HG03558 (cell line): ENCODE measurements at regions not wholly inside any gene's neighbourhood (a gene's known extent, or its start where the extent isn't known, plus 50 kb on each side); places are given as distances from the start of the nearest gene placed in this dataset.

ENCODE experiments used
- ATAC-seq: cut with Tn5 transposase; IDR thresholded peaks from one replicate; pipeline ENCODE4 v1.9.1; 2021; ENCODE audit warnings: moderate number of reproducible peaks; ENCODE audit not compliant: unreplicated experiment; ENCODE audit errors: extremely low read depth

DNA sequence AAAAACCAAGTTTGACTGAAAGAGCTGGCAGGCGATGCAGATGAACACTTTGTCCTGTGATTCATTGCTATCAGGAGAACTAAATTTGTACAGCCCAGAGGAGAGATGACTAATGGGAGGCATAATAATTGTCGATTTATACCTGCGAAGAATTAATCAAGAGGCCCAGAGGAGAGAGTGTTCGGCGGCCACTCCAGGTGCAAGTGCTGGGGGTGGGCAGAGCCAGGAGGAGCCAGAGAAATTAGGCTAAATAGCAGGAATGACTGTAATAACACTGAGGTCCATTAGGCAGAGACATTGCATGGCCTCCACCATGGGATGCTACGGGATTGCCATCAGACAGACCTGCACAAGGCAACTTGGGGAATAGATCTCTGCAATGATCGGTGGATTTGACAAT is 107.7 kb upstream of the UQCRFS1 start:
- ATAC-seq: no peak

DNA sequence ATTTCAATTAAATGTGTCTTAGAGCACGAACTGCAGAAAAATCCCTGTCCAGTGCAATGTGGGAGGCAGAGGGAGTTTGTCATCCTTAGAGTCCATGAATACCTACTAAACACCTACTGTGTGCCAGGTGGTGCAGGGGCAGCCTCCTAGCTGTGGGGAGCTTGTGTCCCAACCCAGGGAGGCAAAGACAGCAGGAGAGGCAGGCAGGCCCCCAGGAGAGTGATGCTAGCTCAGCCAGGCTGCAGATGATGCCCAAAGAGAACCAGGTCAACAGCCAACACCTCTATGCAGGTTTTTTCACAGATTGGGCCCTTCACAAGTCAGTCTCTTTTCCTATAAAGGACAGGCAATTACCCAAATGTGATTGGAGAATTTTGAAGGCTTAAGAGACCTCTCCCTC is 108.2 kb upstream of the UQCRFS1 start:
- ATAC-seq: no peak

DNA sequence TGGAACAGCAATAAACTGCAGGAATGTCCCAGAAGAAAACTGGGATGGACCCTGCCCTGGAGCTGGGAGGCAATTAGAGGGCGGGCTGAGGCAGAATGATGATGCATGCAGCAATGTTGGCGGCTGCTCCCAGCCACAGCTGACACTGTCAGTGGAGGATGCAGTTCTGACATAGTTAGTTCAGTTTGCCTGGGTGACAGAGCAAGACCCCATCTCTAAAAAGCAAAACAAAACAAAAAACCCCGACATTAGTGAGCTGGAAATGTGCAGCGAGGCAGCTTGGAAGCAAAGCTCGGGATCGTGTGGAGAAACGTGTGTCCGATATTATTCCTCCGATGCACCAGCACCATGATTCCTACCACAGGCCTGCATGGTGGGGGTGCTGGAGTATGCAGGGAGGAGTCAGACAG is 110.1 kb upstream of the UQCRFS1 start:
- no peak for ATAC-seq

DNA sequence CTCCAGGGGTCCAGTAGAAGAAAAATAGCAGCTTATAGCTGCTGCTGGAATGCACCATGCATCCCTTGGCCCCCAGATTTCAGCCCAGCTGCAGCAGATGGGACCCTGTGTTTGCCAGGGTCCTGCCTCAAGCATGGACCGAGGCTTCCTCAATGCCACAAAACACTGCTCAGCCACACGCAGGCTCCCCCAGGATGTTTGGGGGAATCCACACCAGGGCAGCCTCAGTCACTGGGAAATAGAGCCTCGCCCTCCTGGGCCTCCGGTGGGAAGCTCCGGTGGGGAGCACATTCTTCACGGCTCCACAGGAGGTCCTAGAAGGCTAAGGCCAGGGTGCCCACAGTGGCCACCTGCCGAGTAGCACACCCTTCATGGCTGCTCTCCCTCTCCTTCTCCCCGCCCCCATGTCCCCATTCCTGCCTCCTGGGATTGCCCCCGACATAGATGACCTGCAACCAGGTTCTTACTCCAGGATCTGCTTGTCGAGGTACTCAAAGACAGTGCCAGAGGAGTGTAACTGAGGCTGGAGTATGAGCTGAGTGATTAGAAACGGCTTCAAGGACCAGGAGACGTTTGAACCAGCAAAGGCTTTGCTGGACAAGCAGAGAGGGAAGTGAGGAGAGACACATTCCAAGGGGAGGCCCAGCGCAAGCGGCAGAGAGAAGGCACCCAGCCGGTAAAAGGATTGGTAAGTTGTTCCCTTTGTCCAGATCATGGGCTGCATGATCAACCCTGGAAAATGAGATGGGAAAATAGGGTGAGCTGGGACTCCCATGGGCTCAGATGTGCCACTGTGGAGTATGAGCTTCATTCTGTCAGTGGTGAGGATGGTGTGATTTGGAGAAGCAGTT is 110.7 kb upstream of the UQCRFS1 start:
- no peak for ATAC-seq

DNA sequence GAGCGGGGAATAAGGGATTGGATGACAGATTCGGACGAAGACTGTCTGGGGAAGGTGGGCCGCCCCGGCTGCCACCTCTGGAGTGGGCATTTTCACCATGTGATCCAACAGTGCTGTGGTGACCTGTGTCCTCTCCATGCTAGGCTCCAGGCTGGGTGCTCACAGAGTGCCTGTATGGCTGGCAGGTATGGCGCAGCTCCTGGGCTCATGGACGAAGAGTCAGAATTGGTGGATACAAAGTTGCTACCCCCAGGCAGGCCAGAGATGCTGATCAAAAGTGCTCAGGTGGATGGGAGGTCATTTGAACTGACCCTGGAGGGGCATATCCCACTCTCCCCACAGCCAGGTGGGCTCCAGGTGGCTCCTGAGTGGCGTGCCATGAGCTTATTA is 111.3 kb upstream of the UQCRFS1 start:
- no peak for ATAC-seq

DNA sequence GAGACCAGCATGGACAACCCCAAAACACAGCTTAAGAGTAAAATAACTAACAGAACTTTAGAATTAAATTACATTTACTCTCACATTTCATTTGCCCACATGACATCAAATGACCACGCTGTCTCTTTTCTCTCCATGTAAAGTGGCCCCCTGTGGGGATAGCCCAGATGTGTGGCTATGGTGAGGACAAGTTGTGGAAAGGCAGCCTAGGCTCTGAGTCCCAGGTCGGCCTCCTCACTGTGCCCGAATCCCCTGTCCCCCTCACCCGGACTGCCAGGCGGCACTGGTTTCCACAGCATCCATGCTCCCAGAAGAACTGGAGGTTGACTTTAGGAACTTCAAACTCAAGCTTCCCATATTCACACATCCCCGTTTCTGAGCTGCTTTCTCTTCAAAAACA is 111.8 kb upstream of the UQCRFS1 start:
- ATAC-seq: no peak

DNA sequence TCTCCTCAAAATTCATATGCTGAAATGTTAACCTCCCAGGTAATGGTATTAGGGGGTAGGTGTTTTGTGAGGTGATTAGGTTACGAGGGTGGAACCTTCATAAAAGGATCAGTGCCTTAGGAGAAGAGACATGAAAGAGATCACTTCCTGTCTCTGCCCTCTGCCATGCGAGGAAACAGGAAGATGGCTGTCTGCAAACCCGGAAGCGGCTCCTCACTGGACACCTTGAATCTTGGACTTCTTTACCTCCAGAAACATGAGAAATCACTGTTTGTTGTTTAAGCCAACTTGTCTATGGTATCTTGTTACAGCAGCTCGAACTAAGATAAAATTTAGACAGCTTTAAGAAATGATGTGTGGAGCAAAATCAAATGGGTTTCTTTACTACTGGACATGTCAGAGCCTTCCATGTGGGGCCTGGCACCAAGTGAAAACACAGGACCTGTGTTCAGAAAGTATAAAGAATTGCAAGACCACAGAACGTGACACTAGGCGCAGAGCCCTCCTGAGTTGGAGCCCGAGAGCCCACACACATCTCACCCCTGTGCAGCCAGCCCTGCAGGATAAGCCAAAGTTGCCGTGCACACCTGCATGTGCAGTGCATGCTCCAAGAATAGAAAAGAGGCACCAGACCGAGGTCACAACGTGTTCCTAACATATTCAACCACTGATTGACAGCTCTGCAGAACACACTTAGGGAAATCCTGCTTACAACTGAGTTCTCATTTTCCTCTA is 112.5 kb upstream of the UQCRFS1 start:
- ATAC-seq: no peak

DNA sequence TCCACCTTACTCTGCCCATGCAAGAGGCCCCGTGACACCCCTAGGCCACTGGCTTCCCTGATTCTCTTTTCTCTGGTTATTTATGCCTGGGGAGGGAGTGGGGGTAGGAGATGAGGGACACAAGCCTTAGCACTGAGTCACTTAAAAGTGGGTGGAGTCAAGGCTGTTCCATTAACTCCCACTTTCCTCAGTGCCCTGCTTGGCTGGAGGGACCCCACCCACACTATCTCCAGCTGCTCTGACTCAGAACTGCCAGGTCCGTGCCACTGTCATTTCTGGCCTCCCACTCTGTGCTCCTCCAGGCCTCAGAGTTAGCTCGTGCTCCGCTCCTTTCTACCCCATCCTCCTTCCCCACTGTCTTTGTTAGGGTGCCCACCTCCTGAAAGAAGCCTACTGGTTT is 113.4 kb upstream of the UQCRFS1 start:
- no peak for ATAC-seq

DNA sequence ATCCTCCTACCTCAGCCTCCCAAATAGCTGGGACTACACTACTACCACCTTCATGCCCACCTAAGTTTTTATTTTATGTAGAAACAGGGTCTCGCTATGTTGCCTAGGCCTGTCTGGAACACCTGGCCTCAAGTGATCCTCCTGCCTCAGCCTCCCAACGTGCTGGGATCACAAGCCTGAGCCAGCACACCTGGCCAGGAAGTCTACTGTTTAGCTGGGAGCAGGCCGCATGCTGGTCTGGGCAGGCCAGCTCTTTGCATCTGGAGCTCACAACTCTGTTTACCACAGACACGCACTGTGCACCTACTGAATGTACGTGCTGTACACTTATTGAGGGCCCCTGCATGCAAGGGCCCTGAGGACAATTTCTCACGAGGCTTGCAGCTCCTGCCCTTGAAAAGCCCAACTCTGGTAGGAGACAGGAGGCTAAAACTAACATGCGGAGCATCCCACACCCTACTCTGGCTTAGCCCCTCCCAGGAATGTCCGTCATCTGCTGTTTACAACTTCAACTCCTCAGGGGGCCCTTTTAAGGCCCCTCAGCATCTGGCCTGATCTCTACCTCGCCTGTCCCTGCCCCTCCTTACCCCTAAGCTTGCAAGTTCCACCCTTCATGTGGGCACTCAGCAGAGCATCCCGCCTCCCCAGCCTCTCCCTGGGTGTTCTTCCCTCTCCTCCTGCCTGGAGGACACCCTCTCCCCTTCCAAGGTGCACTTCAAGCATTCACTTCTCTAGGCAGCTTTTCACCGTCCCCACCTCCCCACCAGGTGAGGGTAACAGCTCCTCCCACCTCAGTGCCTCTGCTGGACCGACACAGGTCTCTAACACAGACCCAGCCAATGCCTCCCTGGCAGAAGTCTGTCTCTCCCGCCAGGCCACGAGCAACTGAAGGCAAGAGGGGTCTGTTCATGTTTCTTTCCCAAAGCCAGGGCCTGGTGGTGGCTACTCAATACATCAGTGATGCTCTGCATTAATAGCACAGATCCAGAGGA is 114.2 kb upstream of the UQCRFS1 start:
- ATAC-seq: no peak

DNA sequence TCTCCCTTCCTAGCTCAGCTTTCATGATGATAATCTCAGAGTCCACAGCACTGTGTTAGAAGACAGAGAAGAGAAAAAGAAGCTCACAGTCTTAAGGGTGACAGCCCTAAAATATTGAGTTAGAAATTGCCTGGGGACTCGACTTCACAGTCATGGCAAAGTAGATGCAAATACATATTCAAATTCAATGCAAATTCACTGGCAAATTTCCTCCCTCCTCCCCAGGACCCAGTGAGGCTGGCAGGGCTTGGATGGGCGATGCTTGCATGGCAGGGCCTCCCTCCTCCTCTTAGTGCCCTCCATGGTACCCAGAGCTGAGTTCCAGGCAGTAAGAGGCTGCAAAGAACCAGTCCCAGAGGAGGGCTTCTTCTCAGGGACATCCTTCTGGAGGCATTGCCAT is 115.6 kb upstream of the UQCRFS1 start:
- ATAC-seq: no peak

DNA sequence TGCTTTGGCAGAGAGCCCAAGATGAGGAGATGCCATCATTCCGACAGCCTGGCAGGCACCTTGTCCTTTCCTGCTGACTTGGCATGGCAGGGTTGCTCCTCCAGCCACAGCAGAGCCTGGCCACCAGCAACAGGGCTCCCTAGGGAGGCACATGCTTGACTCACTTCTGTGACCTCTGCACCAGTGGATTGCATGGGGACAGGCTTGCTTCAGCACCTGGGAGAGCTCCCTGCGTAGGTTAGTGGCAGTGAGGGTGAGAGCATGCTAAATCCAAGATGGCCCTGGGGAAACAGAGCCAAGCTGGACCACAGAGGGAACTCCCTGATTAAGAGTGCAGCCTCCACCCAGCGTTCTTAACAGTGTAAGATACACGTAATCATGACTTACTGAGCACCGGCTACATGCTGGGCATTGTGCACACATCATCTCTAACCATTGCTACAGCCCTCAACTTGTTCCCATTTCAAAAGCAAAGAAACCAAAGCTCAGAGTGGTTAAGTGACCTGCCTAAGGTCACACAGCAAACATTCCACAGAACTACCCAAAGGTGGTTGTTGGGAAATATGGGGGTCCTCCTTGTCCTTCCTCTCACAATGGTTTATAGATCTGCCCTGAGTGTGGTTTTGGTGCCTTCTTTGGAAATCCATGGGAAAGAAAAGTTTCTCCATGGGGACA is 116.6 kb upstream of the UQCRFS1 start:
- no peak for ATAC-seq

DNA sequence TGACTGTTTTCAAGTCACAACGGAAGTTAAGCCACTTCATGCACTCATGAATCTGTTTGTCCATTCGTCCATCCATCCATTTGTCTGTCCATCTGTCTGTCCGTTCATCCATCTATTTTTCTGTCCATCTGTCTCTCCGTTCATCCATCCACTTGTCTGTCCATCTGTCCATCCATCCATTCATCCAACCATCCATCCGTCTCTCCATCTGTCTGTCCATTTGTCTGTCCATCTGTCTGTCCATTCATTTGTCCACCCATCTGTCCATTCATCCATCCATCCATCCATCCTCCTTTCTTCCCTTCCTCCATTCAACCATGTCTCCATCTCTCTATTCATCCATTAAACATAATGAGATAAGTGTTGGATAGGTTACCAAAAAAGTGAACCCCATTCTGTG is 123.5 kb upstream of the UQCRFS1 start:
- ATAC-seq: no peak

DNA sequence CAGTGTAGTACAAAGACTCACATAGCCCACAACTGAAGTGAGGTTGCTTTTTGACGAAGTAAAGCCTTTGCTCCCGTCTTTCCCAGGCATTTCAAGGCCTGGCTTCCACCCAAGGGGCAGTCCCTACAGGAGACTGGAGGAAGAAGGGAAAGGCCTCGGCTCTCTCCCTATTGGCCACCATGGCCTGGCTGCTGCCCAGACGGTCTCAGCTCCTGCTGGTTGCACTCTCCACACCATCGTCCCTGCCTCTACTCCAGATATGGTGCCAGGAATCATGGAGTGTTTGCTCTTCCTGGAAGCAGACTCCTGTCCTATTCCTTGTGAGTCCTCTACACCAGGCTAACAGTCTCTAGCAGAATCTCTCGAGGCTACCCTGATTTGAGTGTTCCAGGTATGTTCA is 124.1 kb upstream of the UQCRFS1 start:
- no peak for ATAC-seq

DNA sequence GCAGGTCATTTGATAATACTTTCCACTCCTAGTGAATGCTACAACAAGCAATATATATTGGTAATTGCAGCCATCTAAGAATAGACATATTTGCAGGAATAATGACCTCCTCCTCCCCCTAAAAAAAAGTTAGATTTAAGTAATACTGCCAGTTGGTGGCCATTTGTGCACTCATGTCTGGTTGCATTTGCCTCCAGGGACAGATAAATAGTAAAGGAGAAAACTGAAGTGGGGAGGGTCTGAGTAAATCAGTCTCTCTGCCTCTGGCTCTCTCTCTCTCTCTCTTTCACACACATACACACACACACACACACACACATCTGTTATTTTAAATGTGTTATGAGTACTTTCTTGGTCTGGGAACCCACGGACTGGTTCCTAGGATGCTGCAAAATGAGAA is 125.5 kb upstream of the UQCRFS1 start:
- ATAC-seq: no peak

DNA sequence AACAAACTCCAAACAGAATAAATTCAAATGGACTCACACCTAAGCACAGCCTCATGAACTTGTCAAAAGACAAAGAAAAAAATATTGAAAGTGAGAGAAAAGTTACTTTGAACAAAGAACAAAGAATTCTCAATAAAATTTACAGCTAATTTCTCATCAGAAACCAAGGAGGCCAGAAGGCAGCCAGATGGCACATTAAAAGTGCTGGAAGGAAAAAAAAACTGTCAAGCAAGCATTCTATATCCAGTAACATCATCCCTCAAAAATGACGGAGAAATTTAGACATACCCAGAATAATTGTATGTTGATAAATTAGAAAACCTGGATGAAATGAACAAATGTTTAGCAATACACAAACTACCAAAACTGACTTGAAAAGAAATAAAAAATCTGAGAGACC is 129.8 kb upstream of the UQCRFS1 start:
- ATAC-seq: no peak

DNA sequence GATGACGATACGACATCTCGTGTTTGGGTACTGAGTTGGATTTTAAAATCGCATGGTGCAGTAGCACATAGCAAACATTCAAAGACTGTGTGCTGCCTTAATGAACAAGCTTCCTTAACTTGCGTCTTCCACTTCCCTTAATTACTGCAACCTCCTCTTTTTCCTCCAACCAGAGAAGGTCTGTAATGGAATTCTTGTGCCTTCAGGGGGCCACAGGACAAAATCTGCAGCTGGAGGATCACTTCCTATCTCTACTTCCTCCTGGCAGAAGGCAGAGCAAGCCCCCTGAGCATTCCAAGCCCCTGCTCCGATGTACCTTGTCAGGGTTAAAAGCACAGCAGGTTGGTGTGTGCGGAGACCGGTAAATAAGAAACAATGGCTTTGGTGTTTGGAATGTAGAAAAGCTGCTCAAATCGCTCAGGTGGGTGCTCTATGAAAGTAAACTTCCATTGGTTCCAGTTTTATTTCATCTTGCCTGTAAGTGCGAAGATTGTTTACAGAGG is 151.3 kb upstream of the UQCRFS1 start:
- ATAC-seq: no peak

DNA sequence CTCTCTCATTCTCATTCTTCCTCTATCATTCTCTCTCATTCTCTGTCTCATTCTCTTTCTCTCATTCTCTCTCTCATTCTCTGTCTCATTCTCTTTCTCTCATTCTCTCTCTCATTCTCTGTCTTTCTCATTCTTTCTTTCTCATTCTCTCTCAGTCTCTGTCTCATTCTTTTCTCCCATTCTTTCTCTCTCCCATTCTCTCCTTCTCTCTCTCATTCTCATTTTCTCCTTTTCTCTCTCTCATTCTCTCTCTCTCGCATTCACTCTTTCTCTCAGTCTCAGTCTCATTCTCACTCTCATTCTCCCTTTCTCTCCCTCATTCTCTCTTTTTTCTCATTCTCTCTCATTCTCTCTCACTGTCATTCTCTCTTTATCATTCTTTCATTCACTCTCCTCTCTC is 152.0 kb upstream of the UQCRFS1 start:
- no peak for ATAC-seq

DNA sequence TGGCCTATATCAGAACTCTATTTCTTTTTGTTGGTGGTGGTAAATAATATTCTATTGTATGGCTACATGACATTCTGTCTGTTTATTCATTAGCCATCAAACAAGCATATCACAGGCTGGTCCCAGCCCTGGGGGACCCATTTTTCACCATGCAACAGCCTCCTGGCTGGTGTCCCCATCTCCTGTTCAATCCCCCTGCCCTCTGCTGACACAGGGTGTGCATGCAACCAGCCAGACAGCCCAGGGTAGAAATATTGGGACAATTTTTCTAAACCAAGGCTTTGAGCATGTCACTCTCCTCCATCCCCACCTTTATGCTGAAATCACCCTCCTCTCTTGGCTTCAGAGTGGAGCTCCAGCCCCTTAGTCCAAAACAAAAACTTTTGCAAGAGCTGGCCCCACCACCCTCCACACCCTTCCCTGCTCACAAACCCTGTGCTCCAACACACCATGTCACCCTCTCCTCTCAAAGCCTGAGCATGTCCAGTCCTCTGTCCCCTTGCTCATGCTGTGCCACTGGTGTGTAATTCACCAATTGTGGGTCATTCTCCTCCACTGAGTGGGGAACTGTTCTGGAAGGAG is 153.0 kb upstream of the UQCRFS1 start:
- no peak for ATAC-seq

DNA sequence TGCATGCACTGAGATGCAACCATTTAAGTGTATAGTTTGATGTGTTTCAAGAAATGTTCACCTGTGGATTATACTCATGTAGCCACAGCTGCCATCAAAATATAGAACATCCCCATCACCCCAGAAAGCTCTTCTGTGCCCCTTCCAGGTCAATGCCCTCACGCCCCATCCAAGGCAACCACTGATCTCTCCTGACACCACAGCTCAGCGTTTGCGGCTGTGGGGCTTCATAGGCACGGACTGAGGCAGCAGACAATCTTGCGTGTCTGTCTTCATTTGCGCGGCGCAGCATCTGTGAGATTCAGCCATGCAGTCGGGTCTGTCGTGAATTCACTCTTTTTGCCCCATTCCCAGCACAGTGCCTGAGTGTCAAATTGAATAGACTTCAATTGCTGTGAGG is 153.8 kb upstream of the UQCRFS1 start:
- no peak for ATAC-seq

DNA sequence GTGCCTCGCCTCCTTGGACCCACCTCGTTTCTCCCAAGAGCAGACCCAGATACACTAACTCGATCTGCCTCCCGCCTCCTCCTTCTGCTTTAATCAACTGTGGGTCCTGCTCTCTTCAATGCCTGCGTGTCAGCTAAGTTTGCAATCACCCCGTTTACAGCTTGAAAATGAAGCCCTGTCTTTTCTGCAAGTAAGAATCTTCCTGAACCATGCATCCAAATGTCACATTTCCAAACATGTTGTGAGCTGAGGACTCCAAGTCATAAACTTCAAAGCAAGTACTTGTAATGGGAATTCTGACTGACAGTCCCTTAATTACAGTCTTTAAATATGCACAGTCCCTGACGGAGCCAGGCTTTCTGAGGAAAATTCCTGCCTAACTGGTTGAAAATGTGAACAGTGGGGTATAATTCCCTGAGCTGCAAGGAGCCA is 154.9 kb upstream of the UQCRFS1 start:
- no peak for ATAC-seq
